SIG-M5 (cell line): ENCODE measurements at regions not wholly inside any gene's neighbourhood (a gene's known extent, or its start where the extent isn't known, plus 50 kb on each side); places are given as distances from the start of the nearest gene placed in this dataset.
"Not testable (repeated sequence)": the region's sequence is repeated elsewhere in the genome, so short reads cannot be mapped to it uniquely, and the experiment has no call there.

ENCODE experiments used
- DNase-seq: peaks from one replicate; lab custom pipeline; 2025; lab: John Stamatoyannopoulos, UW

DNA sequence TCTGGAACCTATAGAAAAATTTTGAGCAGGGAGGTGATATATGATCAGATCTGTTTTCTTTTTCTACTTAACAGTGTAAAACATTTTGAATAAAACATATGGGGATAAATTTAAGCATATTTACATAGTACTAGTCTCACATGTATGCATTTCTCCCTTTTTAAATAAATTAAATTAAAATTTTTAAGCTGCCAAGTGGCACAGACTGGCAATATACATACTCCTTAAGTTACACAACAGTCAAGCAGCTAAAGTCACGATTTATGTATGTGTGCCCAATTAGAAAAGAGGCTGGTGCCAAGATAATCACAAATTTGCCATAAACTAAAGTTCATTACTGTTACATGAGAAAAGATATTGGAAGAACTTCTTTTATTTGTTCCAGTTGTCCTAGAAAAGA is 532.0 kb downstream of the RWDD3 start:
- no peak for DNase-seq

- no peak for DNase-seq
Measured at GRCh38 chr1:95770581-95770980, 536.6 kb downstream of the RWDD3 start.

DNA sequence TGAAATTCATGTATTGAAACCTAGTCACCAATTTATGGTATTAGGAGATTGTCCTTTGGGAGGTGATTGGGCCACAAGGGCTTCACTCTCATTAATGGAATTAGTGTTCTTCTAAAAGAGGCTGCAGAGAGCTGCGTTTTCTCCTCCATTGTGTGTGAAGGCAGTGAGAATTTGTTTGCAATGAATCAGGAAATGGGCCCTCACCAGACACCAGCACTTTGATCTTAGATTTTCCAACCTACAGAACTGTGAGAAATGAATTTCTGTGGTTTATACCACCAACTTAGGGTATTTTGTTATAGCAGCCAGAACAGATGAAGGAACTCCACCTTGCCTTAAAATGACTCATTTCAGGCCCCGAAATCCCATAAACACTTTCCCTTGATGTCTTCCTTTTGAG is 544.2 kb downstream of the RWDD3 start:
- no peak for DNase-seq

- no peak for DNase-seq
Measured at GRCh38 chr1:95780836-95781235, 546.8 kb downstream of the RWDD3 start.

GRCh38 chr1:95790136-95790535 is 556.1 kb downstream of the RWDD3 start:
- no peak for DNase-seq

- no peak for DNase-seq
Measured at GRCh38 chr1:95793893-95794292, 559.9 kb downstream of the RWDD3 start.

DNA sequence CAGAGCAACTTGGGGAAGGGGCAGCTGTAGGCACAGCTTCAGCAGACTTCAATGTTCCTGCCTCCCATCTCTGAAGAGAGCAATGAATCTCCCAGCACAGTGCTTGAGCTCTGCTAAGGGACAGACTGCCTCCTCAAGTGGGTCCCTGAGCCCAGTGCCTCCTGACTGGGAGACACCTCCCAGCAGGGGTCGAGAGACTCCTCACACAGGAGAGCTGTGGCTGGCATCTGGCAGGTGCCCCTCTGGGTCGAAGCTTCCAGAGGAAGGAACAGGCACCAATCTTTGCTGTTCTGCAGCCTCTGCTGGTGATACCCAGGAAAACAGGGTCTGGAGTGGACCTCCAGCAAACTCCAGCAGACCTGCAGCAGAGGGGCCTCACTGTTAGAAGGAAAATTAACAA is 563.8 kb downstream of the RWDD3 start:
- DNase-seq: not testable (repeated sequence)

- DNase-seq: no peak
Measured at GRCh38 chr1:95806171-95806570, 572.2 kb downstream of the RWDD3 start.

- no peak for DNase-seq
Measured at GRCh38 chr1:95809391-95809790, 575.4 kb downstream of the RWDD3 start.

- no peak for DNase-seq
Measured at GRCh38 chr1:95815511-95815910, 581.5 kb downstream of the RWDD3 start.

GRCh38 chr1:95829556-95829955 is 595.5 kb downstream of the RWDD3 start:
- DNase-seq: no peak

- DNase-seq: no peak
Measured at GRCh38 chr1:95832370-95832769, 598.4 kb downstream of the RWDD3 start.

DNA sequence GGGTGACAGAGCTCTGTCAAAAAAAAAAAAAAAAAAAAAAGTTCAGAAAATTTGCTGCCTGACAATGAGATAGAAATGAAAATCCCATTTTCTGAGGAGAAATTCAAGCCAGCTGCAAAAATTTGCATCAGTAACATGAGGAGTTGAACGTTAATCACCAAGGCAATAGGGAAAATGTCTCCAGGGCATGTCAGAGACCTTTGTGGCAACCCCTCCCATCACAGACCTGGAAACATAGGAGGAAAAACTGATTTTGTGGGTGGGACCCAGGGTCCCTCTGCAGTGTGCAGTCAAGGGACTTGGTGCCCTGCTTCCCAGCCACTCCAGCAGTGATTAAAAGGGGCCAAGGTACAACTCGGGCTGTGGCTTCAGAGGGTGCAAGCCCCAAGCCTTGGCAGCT is 615.4 kb downstream of the RWDD3 start:
- no peak for DNase-seq

- no peak for DNase-seq
Measured at GRCh38 chr1:95850165-95850649, 616.2 kb downstream of the RWDD3 start.

DNA sequence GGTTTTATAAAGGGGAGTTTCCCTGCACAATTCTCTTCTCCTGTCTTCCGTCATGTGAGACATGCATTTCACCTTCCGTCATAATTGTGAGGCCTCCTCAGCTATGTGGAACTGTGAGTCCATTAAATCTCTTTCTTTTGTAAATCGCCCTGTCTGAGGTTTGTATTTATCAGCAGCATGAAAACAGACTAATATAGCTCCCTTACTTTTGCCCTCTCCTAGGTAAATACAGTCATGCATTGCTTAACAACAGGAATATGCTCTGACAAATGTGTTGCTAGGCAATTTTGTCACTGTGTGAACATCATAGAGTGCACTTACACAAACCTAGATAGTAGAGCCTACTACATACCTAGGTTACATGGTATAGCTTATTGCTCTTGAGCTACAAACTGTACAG is 616.8 kb downstream of the RWDD3 start:
- DNase-seq: no peak

- no peak for DNase-seq
Measured at GRCh38 chr1:95852483-95853070, 618.6 kb downstream of the RWDD3 start.

- no peak for DNase-seq
Measured at GRCh38 chr1:95854457-95854856, 620.4 kb downstream of the RWDD3 start.

- no peak for DNase-seq
Measured at GRCh38 chr1:95863086-95863485, 629.1 kb downstream of the RWDD3 start.

DNA sequence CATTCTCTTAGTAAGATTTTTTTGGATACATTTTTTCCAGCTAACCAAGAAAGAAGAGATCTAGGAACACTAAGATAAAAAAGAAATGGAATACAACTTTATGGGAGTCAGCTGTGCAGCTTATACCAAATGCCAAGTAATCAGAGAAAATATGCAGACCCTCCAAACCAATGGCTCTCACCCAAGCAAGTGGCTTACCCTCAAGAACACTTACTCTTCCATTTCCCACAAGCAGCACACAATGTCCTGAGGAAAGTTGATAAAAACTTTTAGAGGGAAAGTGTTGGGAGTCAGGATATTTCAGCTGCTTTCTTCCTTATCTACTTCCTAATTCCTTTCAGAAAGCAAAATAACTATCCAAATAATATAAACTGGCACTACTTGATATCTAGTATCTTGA is 631.8 kb downstream of the RWDD3 start:
- no peak for DNase-seq

GRCh38 chr1:95876276-95876675 is 642.3 kb downstream of the RWDD3 start:
- DNase-seq: no peak

DNA sequence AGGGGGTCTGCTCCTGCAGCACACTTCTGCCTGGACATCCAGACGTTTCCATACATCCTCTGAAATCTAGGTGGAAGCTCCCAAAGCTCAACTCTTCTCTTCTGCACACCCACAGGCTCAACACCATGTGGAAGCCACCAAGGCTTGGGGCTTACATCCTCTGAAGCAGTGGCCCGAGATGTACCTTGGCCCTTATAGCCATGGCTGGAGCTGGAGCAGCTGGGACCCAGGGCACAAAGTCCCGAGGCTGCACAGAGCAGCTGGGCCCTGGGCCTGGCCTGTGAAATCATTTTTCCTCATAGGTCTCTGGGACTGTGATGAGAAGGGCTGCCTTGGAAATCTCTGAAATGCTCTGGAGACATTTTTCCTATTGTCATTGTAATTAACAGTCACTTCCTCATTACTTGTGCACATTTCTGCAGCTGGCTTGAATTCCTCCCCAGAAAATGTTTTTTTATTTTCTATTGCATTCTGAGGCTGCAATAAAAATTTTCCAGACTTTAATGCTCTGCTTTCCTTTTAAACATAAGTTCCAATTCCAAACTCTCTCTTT is 645.6 kb downstream of the RWDD3 start:
- no peak for DNase-seq

GRCh38 chr1:95888941-95889390 is 655.0 kb downstream of the RWDD3 start:
- no peak for DNase-seq

- DNase-seq: no peak
Measured at GRCh38 chr1:95889400-95889799, 655.4 kb downstream of the RWDD3 start.

DNA sequence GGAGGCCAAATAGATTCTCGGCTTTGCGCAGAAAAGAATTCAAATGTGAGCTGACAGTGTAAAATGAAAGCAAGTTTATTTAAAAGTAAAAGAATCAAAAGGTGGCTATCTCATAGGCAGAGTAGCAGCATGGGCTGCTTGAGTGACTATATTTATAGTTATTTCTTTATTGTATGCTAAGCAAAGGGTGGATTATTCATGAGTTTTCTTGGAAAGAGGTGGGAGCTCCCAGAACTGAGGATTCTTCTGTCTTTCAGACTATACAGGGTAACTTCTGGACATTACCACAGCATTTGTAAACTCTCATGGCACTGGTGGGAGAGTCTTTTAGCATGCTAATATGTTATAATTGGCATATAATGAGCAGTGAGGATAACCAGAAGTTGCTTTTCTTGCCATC is 659.9 kb downstream of the RWDD3 start:
- DNase-seq: no peak
